HEK293 (cell line): ENCODE measurements at regions not wholly inside any gene's neighbourhood (a gene's known extent, or its start where the extent isn't known, plus 50 kb on each side); places are given as distances from the start of the nearest gene placed in this dataset.

Experiments used
- CTCF ChIP-seq: fragments of 450-650 bp; formaldehyde crosslinking; IDR thresholded peaks from 2 replicates; pipeline ENCODE4 v1.5.1; 2016; ENCODE audit warnings: missing biosample characterization, missing genetic modification characterization
- ELK4 ChIP-seq: IDR thresholded peaks from 2 replicates; pipeline ENCODE4 v1.6.1; 2011; ENCODE audit warnings: mild to moderate bottlenecking, low read depth, low read length, borderline replicate concordance
- INSM2 ChIP-seq: fragments of 450-650 bp; formaldehyde crosslinking; IDR thresholded peaks from 2 replicates; pipeline ENCODE4 v1.5.1; 2016; ENCODE audit warnings: missing biosample characterization, missing genetic modification characterization
- KLF16 ChIP-seq: fragments of 450-650 bp; formaldehyde crosslinking; IDR thresholded peaks from 2 replicates; pipeline ENCODE4 v1.5.1; 2017; ENCODE audit warnings: missing biosample characterization, missing genetic modification characterization
- PBX3 ChIP-seq: sonication (generic); formaldehyde crosslinking; IDR thresholded peaks from 2 replicates; pipeline ENCODE4 v1.8.1; 2022; ENCODE audit warnings: mild to moderate bottlenecking, moderate library complexity, missing genetic modification reagents
- PRDM10 ChIP-seq: fragments of 450-650 bp; formaldehyde crosslinking; IDR thresholded peaks from 2 replicates; pipeline ENCODE4 v1.5.1; 2016; ENCODE audit warnings: missing biosample characterization, missing genetic modification characterization
- ZBTB1 ChIP-seq: fragments of 450-650 bp; formaldehyde crosslinking; IDR thresholded peaks from 2 replicates; pipeline ENCODE4 v1.5.1; 2016; ENCODE audit warnings: missing biosample characterization, missing genetic modification characterization
- ZBTB26 ChIP-seq: fragments of 450-650 bp; formaldehyde crosslinking; optimal IDR thresholded peaks from 2 replicates; pipeline ENCODE3; 2016; ENCODE audit warnings: missing biosample characterization, mild to moderate bottlenecking, missing genetic modification characterization
- ZNF112 ChIP-seq: fragments of 450-650 bp; formaldehyde crosslinking; IDR thresholded peaks from 2 replicates; pipeline ENCODE4 v1.5.0; 2017; ENCODE audit warnings: missing biosample characterization, missing genetic modification characterization
- ZNF280C ChIP-seq: fragments of 450-650 bp; formaldehyde crosslinking; IDR thresholded peaks from 2 replicates; pipeline ENCODE4 v1.5.1; 2016; ENCODE audit warnings: missing biosample characterization, missing genetic modification characterization
- ZNF311 ChIP-seq: fragments of 450-650 bp; formaldehyde crosslinking; IDR thresholded peaks from 2 replicates; pipeline ENCODE4 v1.5.1; 2017; ENCODE audit warnings: missing biosample characterization, missing genetic modification characterization, borderline replicate concordance
- ZNF350 ChIP-seq: fragments of 450-650 bp; formaldehyde crosslinking; IDR thresholded peaks from 2 replicates; pipeline ENCODE4 v1.5.0; 2017; ENCODE audit warnings: missing biosample characterization, mild to moderate bottlenecking, missing genetic modification characterization
- ZNF670 ChIP-seq: fragments of 450-650 bp; formaldehyde crosslinking; IDR thresholded peaks from 2 replicates; pipeline ENCODE4 v1.5.1; 2016; ENCODE audit warnings: missing biosample characterization, missing genetic modification characterization, low read depth
- ZNF704 ChIP-seq: fragments of 450-650 bp; formaldehyde crosslinking; IDR thresholded peaks from 2 replicates; pipeline ENCODE4 v1.5.1; 2016; ENCODE audit warnings: missing biosample characterization, missing genetic modification characterization

- TF ChIP-seq CTCF (tag by site-specific recombination) (no peak), KLF16 (tag by site-specific recombination) (no peak), ZNF704 (tag by site-specific recombination) (no peak), ZNF670 (tag by site-specific recombination) (no peak), ELK4 (no peak), INSM2 (tag by site-specific recombination) (no peak), ZBTB1 (no peak), ZNF311 (tag by site-specific recombination) (no peak), PBX3 (CRISPR knock-in tag) (no peak), ZBTB26 (tag by site-specific recombination) (no peak), ZNF112 (tag by site-specific recombination) (no peak), ZNF280C (tag by site-specific recombination) (no peak), ZNF350 (tag by site-specific recombination) (no peak), PRDM10 (tag by site-specific recombination) (no peak)
These were observed 505.9 kb upstream of the CFAP20DC start for GRCh38 chr3:59555593-59556315.
